Calu3 (cell line): ENCODE measurements at regions not wholly inside any gene's neighbourhood (a gene's known extent, or its start where the extent isn't known, plus 50 kb on each side); places are given as distances from the start of the nearest gene placed in this dataset.

Source experiments
- BruUV-seq: library from RNA; stranded (reverse); fragments of 400-500 nt; replicated peaks from 2 replicates; lab custom pipeline; 2021; lab: Mats Ljungman, UMichigan
- CTCF ChIA-PET: fragments of 300-600 bp; sonication (Branson Sonifier 250); formaldehyde crosslinking; loops from one replicate; lab custom pipeline; 2022; ENCODE audit warnings: antibody characterized with exemption; lab: Charles Lee
- DNase-seq: peaks from one replicate; pipeline ENCODE4 v3.0.0; 2022
- H3K27ac Mint-ChIP-seq: one replicate; pipeline ENCODE4 v1.8.0; 2022; ENCODE audit warnings: mixed read lengths; ENCODE audit not compliant: unreplicated experiment
- H3K27me3 Mint-ChIP-seq: one replicate; pipeline ENCODE4 v1.8.0; 2022; ENCODE audit warnings: mixed read lengths; ENCODE audit not compliant: unreplicated experiment
- H3K36me3 Mint-ChIP-seq: one replicate; pipeline ENCODE4 v1.8.0; 2022; ENCODE audit warnings: mild to moderate bottlenecking, moderate library complexity, mixed read lengths; ENCODE audit not compliant: insufficient read depth, unreplicated experiment
- H3K4me1 Mint-ChIP-seq: one replicate; pipeline ENCODE4 v1.8.0; 2022; ENCODE audit warnings: mild to moderate bottlenecking, low read depth, mixed read lengths; ENCODE audit not compliant: unreplicated experiment
- H3K4me3 Mint-ChIP-seq: one replicate; pipeline ENCODE4 v1.8.0; 2022; ENCODE audit warnings: mild to moderate bottlenecking, low read depth, moderate library complexity, mixed read lengths; ENCODE audit not compliant: unreplicated experiment
- H3K9me3 Mint-ChIP-seq: one replicate; pipeline ENCODE4 v1.8.0; 2022; ENCODE audit warnings: low read depth, mixed read lengths; ENCODE audit not compliant: unreplicated experiment
- intact Hi-C: fragments of 100-400 bp; cut with micrococcal nuclease; formaldehyde crosslinking; loops from one replicate; pipeline ENCODE4 v1.10.0; 2022; ENCODE audit not compliant: unreplicated experiment
- TF ChIP-seq, protein P1 (sequence below): fragments of 200-600 bp; IDR thresholded peaks from one replicate; pipeline ENCODE4 v1.8.0; 2022; ENCODE audit warnings: antibody characterized with exemption; ENCODE audit not compliant: unreplicated experiment

DNA sequence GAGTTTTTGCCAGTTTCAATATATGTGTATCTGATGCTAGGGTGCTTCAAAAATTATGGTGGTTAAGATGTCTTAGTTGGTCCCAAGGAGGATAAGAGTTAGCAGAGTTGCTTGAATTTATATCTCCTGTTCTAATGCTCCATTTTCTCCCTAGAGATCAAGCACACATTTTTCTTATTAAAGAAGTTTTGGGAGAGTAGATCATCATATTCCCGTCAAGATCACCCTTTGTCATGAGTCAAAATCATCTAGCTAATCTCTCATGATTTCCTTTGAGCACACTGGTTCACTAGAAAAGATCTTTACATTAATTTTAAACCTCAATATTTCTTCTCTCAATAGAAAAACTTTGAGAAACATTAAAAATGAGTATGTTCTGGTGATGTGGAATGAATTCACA lies 429.9 kb upstream of the SEMA3A start:
- Mint-ChIP-seq H3K27me3 (no peaks in the 10 kb centered on the region), H3K27ac (no peak overlapping the region), H3K4me3 (no peak overlapping the region), H3K36me3 (no peaks in the 10 kb centered on the region), H3K9me3 (no peaks in the 10 kb centered on the region), H3K4me1 (no peaks in the 10 kb centered on the region)
- CTCF ChIA-PET: interaction anchor here (0.6 to 1.2 kb wide), 3 partner anchors 312 to 550 kb away, joined by 3 to 5 read pairs (median 4); no protein-coding TSS in a partner anchor
- BruUV-seq: no TSS peak
- intact Hi-C loops: loop anchor here (10.0 kb wide), 1 partner anchor 650 kb away; no protein-coding TSS in a partner anchor
- no peak for DNase-seq
- TF ChIP-seq, protein P1, sequence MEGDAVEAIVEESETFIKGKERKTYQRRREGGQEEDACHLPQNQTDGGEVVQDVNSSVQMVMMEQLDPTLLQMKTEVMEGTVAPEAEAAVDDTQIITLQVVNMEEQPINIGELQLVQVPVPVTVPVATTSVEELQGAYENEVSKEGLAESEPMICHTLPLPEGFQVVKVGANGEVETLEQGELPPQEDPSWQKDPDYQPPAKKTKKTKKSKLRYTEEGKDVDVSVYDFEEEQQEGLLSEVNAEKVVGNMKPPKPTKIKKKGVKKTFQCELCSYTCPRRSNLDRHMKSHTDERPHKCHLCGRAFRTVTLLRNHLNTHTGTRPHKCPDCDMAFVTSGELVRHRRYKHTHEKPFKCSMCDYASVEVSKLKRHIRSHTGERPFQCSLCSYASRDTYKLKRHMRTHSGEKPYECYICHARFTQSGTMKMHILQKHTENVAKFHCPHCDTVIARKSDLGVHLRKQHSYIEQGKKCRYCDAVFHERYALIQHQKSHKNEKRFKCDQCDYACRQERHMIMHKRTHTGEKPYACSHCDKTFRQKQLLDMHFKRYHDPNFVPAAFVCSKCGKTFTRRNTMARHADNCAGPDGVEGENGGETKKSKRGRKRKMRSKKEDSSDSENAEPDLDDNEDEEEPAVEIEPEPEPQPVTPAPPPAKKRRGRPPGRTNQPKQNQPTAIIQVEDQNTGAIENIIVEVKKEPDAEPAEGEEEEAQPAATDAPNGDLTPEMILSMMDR: no peak

DNA sequence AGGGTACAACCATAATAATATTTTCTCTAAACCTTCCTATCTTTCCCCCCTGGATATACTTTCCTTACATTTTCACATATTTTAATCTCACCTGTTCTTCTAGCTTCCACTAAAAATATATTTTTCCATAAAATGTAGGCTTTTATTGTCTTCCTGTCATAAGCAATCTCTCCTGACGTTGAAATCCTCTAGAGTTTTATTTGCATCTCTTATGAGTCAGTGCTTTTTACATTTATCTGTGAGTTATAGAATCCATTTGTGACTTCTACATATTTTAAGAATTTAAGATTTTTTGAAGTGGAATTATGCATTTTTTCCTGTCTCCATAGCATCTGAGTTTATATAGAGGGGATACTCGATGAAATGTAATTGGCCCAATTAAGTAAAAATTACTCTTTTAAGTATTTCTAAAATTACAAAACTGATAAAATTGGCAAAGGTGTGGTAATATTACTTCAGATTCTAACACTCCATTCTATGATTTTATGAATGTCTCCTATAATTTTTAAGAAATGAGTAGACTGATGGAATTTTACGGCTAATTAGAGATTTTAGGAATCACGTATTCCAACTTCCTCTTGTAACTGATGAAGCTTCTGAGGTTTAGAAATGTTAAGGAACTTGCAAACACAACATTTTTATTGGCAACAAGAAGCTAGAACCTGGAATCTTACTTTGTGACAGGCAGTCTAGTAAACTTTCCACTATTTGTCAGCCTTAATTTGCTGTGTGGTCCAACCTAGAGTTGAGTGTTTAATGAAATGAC lies 422.9 kb upstream of the SEMA3A start:
- no peaks in the 10 kb centered on the region for H3K4me1 Mint-ChIP-seq
- CTCF ChIA-PET: no interaction called here
- H3K4me3 Mint-ChIP-seq: no peak overlapping the region
- TF ChIP-seq, protein P1: no peak
- intact Hi-C loops: loop anchor here (5.0 kb wide), 1 partner anchor 405 kb away; no protein-coding TSS in a partner anchor
- no peaks in the 10 kb centered on the region for H3K27me3 Mint-ChIP-seq
- DNase-seq: no peak
- BruUV-seq: no TSS peak
- no peak overlapping the region for H3K27ac Mint-ChIP-seq
- no peaks in the 10 kb centered on the region for H3K9me3 Mint-ChIP-seq
- H3K36me3 Mint-ChIP-seq: no peaks in the 10 kb centered on the region

DNA sequence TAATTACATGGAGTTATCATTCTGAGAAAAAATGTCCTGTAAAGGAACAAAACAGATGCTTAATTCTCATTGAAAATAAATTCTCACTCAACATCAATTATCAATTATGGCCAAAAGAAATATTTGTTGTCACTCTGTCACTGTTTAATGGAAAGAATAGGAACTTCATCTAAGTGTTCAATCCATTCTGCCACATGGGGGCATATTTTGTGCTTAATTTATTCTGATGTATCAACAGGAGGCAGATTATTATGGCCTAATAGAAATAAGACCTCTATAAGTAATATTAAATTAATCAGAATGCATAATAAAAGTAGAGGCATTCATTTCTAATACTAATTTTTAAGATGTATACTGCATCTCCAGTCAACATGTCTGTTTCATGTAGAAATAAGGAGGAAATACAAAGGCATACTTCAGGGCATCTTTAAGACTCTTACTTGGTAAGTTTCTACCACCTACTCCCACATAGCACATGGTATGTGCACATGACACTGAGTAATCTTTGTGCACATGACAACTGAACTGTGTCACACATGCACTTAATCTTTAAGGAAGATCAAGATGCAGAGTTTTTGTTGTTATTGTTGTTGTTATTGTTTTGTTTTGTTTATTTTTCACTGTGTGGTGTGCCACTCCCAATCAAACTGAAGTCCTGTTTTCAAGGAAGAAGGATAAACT lies 420.4 kb upstream of the SEMA3A start:
- Mint-ChIP-seq H3K4me3 (no peak overlapping the region), H3K9me3 (no peaks in the 10 kb centered on the region), H3K27ac (no peak overlapping the region), H3K4me1 (no peaks in the 10 kb centered on the region), H3K27me3 (no peaks in the 10 kb centered on the region), H3K36me3 (no peaks in the 10 kb centered on the region)
- CTCF ChIA-PET: no interaction called here
- intact Hi-C loops: loop anchor here (5.0 kb wide), 1 partner anchor 407 kb away; no protein-coding TSS in a partner anchor
- TF ChIP-seq, protein P1: no peak
- no peak for DNase-seq
- BruUV-seq: no TSS peak

DNA sequence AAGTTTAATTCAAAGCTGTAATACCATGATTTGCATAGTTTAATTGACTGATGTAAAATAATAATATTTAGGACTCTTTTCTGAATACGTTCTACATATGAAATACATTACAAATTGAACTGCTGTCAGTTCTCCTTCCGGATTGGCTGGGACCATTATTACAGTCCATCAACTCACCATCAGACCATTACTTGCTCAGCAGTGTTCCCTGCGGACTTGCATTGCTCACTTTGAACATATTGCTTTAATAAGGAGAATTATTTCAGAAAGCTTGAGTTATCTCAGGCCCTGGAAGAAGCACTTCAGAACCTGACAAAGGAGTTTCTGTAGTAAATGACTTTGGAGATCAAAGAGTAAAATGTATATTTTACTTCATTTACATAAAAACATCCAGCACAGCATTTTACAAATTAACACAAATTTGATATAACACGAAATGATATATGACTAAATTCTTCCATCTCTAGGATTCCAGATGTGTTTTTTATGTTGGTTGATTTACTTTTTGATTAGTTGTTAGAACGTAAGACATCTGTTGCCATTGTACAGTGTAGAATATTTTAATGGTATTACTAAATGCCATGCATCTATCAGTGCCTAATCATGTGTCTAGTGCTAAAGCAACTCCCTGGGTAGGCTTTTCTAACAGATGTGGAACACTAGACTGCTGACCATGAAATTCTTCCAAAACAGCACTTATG lies 418.5 kb upstream of the SEMA3A start:
- H3K9me3 Mint-ChIP-seq: no peaks in the 10 kb centered on the region
- no peak for DNase-seq
- no peaks in the 10 kb centered on the region for H3K36me3 Mint-ChIP-seq
- H3K4me1 Mint-ChIP-seq: no peaks in the 10 kb centered on the region
- intact Hi-C loops: no loop called here
- H3K27ac Mint-ChIP-seq: no peak overlapping the region
- TF ChIP-seq, protein P1: no peak
- no peaks in the 10 kb centered on the region for H3K27me3 Mint-ChIP-seq
- H3K4me3 Mint-ChIP-seq: no peak overlapping the region
- BruUV-seq: no TSS peak
- CTCF ChIA-PET: no interaction called here
